ENCODE measurements at regions not wholly inside any gene's neighbourhood (a gene's known extent, or its start where the extent isn't known, plus 50 kb on each side); places are given as distances from the start of the nearest gene placed in this dataset.

GRCh38 chr15:70167155-70167554 lies 69.4 kb upstream of the TLE3 start:
- TF ChIP-seq POLR2AphosphoS5 (IDR thresholded peaks at IDR 0.05) = no peak
- no peak for TF ChIP-seq CTCF (IDR thresholded peaks at IDR 0.05)
- no peak for TF ChIP-seq POLR2A (IDR thresholded peaks at IDR 0.05)

All from prostate gland (tissue), 2 donors.